ENCODE measurements at regions not wholly inside any gene's neighbourhood (a gene's known extent, or its start where the extent isn't known, plus 50 kb on each side); places are given as distances from the start of the nearest gene placed in this dataset.

DNA sequence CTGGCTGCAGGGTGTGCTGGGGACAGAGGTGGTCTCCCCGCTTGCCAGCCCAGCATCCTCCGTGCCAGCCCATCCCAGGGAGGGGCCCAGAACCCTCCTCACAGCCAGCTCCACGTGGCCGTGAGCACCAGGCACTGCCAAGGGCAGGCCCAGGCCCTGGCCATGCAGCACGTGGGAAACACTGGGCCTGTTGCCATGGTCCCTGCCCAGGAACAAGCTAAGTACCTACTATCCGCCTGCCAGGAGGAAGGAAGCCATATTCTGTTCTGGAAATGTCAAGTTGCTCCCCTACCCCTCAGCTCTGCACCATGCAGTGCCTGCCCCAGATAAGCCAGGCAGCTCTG lies 250.6 kb downstream of the CYP26B1 start:
- Histone ChIP-seq H3K9me3 (replicated peaks; ENCODE audit: control insufficient read depth, insufficient read depth, low read length) (no peaks in the 10 kb centered on the region), H2AFZ (ENCODE audit: control insufficient read depth, low read depth, low read length) (no peak overlapping the region), H3K27ac (ENCODE audit: control insufficient read depth, insufficient read depth) (no peak overlapping the region), H3K36me3 (ENCODE audit: control insufficient read depth in 2 of 2, insufficient read depth in 2 of 2, low read length in 1 of 2) (no peaks in the 10 kb centered on the region), H3K4me3 (no peak overlapping the region), H3K27me3 (replicated peaks in 1 of 2; ENCODE audit: control insufficient read depth in 2 of 2, insufficient read depth in 2 of 2, low read length in 1 of 2) (no peaks in the 10 kb centered on the region; a peak in 2 of 4 replicates), H3K79me2 (ENCODE audit: control insufficient read depth, insufficient read depth, low read length) (no peaks in the 10 kb centered on the region), H3K9ac (ENCODE audit: control insufficient read depth, insufficient read depth, low read length) (no peak overlapping the region), H3K4me1 (ENCODE audit: control insufficient read depth, insufficient read depth, low read length) (no peaks in the 10 kb centered on the region), H4K20me1 (ENCODE audit: control insufficient read depth, insufficient read depth) (no peaks in the 10 kb centered on the region), H3K4me2 (ENCODE audit: control insufficient read depth, insufficient read depth) (no peak overlapping the region)
- no TSS peak for BruUV-seq (replicated peaks)
- in situ Hi-C loops (cut with MboI) (no loop called here), intact Hi-C loops (cut with micrococcal nuclease; ENCODE audit: unreplicated experiment) (no loop called here)
- ChIA-PET POLR2A (no interaction called here), RAD21 (ENCODE audit: unreplicated experiment) (no interaction called here), CTCF (no interaction called here), SMC1A (ENCODE audit: uncharacterized antibody, unreplicated experiment) (no interaction called here)
- ATAC-seq (no peak), DNase-seq (ENCODE audit: low read depth, low spot score) (no peak), FAIRE-seq (no peak)
- 0% methylated on average over 6 of the region's 6 CpGs for WGBS (ENCODE audit: insufficient coverage, insufficient replicate concordance, low lambda C conversion rate, missing lambda C conversion rate)
- TF ChIP-seq POU2F2 (IDR thresholded peaks at IDR 0.05; ENCODE audit: borderline replicate concordance, low read depth, low read length) (no peak), ZNF687 (IDR thresholded peaks at IDR 0.05) (no peak), TCF12 (IDR thresholded peaks at IDR 0.05; ENCODE audit: low read depth, low read length) (no peak), CHD2 (IDR thresholded peaks at IDR 0.05; ENCODE audit: borderline replicate concordance, low read depth, low read length) (no peak), MEF2A (IDR thresholded peaks at IDR 0.05; ENCODE audit: insufficient read depth, low read depth, low read length) (no peak), BCL11A (IDR thresholded peaks at IDR 0.05; ENCODE audit: low read depth, low read length) (no peak), ZNF217 (IDR thresholded peaks at IDR 0.05) (no peak), ZNF274 (IDR thresholded peaks at IDR 0.05; ENCODE audit: insufficient read depth, insufficient read length) (no peak), PML (IDR thresholded peaks at IDR 0.05; ENCODE audit: low read length) (no peak), E4F1 (IDR thresholded peaks at IDR 0.05; ENCODE audit: borderline replicate concordance, partially characterized antibody) (no peak), ZNF622 (IDR thresholded peaks at IDR 0.05) (no peak), SIN3A (IDR thresholded peaks at IDR 0.05; ENCODE audit: low read depth, low read length) (no peak), HDAC6 (IDR thresholded peaks at IDR 0.05; ENCODE audit: unreplicated experiment) (no peak), TCF3 (IDR thresholded peaks at IDR 0.05; ENCODE audit: borderline replicate concordance, insufficient read depth, low read depth, low read length) (no peak), NRF1 (conservative IDR thresholded peaks at IDR 0.05; ENCODE audit: low read depth, low read length) (no peak)

Measured in GM12878 (cell line).